Activated CD4-positive, alpha-beta memory T cell treated with anti-CD3 and anti-CD28 coated beads for 36 hours (primary cell): ENCODE measurements at regions not wholly inside any gene's neighbourhood (a gene's known extent, or its start where the extent isn't known, plus 50 kb on each side); places are given as distances from the start of the nearest gene placed in this dataset.

Experiments used
- CTCF ChIA-PET: fragments of 350-600 bp; sonication (Branson Sonifier 250); formaldehyde crosslinking; loops from one replicate; lab custom pipeline; 2021; ENCODE audit warnings: antibody characterized with exemption, inconsistent platforms; lab: Charles Lee
- POLR2A ChIA-PET: fragments of 350-600 bp; sonication (Branson Sonifier 250); formaldehyde crosslinking; loops from one replicate; lab custom pipeline; 2021; ENCODE audit warnings: antibody characterized with exemption; lab: Charles Lee
- DNase-seq: peaks from one replicate; pipeline ENCODE4 v3.0.0-alpha.2; 2020
- H3K27ac Mint-ChIP-seq: one replicate; pipeline ENCODE4 v1.8.0; 2021; ENCODE audit warnings: mixed read lengths
- H3K27me3 Mint-ChIP-seq: one replicate; pipeline ENCODE4 v1.8.0; 2021; ENCODE audit warnings: mixed read lengths
- H3K36me3 Mint-ChIP-seq: one replicate; pipeline ENCODE4 v1.8.0; 2021; ENCODE audit warnings: mixed read lengths
- H3K4me1 Mint-ChIP-seq: one replicate; pipeline ENCODE4 v1.8.0; 2021; ENCODE audit warnings: low read depth, mixed read lengths
- H3K4me3 Mint-ChIP-seq: one replicate; pipeline ENCODE4 v1.8.0; 2021; ENCODE audit warnings: mild to moderate bottlenecking, mixed read lengths
- H3K9me3 Mint-ChIP-seq: one replicate; pipeline ENCODE4 v1.8.0; 2021; ENCODE audit warnings: mixed read lengths
- intact Hi-C: fragments of 100-400 bp; cut with micrococcal nuclease; formaldehyde crosslinking; loops from one replicate; pipeline ENCODE4 v1.15.1; 2023

DNA sequence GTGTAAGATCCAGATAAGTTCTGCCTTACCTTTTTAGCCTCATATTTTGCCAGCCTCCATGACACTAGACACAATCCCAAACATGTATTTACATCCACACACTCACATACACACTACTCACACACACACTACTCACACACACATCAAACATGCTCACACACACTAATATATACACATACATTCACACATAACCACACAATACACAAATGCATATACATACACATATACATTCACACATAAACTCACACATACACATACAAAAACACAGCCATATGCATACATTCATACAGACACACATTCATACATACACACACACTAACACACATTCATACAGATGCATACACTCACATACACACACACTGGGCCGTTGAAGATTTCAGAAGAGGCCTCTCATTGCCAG lies 109.5 kb downstream of the MAIP1 start:
- Mint-ChIP-seq H3K4me3 (no peak overlapping the region), H3K27me3 (peaks cover 14% of the 10 kb centered on the region), H3K27ac (no peak overlapping the region), H3K4me1 (no peaks in the 10 kb centered on the region), H3K9me3 (no peaks in the 10 kb centered on the region), H3K36me3 (no peaks in the 10 kb centered on the region)
- DNase-seq: no peak
- intact Hi-C loops: no loop called here
- ChIA-PET CTCF (no interaction called here), POLR2A (no interaction called here)

DNA sequence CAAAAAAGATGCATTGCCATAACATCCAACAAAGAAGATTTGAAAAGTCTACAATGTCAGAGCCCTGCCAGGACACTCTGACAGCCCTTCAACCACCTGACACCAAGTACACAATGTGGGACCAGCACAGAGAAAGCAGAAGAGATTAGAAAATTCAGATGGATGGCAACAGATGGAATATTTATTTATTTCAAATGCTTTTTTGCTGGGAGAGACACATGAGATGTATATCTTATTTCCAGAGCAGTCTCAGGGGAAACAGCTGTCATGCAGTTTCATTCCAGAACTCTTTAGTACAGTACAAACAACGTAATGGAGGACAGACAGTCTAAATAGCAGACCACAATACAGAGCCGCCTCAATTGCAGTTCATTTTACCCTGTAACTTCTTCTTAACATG lies 110.1 kb downstream of the MAIP1 start:
- Mint-ChIP-seq H3K27me3 (peaks cover 14% of the 10 kb centered on the region), H3K4me1 (no peaks in the 10 kb centered on the region), H3K4me3 (no peak overlapping the region), H3K36me3 (no peaks in the 10 kb centered on the region), H3K9me3 (no peaks in the 10 kb centered on the region), H3K27ac (no peak overlapping the region)
- ChIA-PET POLR2A (no interaction called here), CTCF (no interaction called here)
- intact Hi-C loops: no loop called here
- DNase-seq: no peak

DNA sequence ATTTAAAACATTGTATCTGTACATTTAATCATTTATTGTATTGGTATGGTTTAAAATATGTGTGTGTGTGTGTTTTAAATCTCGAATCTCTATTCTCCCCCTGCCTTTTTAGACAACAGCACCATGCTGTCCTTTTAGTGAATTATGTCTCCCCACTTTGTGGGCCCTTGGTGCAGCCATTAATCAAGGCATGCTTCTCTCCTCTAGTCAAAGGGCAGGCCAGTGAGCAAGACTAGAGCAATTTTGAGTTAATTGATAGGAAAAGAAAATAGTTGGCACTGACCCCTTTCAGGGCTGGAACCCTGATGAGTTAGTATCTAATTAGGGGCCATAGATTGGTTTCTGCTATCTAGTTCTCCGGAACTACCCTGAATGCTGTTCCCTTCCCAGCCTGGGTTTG lies 111.0 kb downstream of the MAIP1 start:
- intact Hi-C loops: no loop called here
- ChIA-PET POLR2A (no interaction called here), CTCF (no interaction called here)
- Mint-ChIP-seq H3K27me3 (peaks cover 14% of the 10 kb centered on the region), H3K4me1 (no peaks in the 10 kb centered on the region), H3K9me3 (no peaks in the 10 kb centered on the region), H3K4me3 (no peak overlapping the region), H3K27ac (no peak overlapping the region), H3K36me3 (no peaks in the 10 kb centered on the region)
- no peak for DNase-seq

DNA sequence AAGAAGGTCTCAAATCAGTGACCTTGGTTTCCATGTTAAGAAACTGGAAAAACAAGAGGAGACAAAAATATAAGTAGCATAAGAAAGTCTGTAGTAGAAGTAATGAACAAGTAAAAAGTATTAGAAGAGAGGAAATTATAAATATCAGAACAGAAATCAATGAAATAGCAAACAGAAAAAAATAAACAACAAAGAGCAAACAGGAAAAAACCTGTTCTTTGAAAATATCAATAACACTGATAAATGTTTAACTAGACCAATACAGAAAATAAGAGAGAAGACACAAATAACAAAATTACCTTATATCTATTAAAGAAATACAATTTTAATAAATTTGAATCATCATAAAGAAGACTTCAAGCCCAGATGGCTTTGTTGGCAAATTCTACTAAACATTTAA lies 113.3 kb downstream of the MAIP1 start:
- Mint-ChIP-seq H3K9me3 (peaks cover 8% of the 10 kb centered on the region), H3K4me3 (no peak overlapping the region), H3K36me3 (no peaks in the 10 kb centered on the region), H3K27ac (no peak overlapping the region), H3K4me1 (no peaks in the 10 kb centered on the region), H3K27me3 (peaks cover 9% of the 10 kb centered on the region)
- POLR2A ChIA-PET: no interaction called here
- intact Hi-C loops: no loop called here
- CTCF ChIA-PET: no interaction called here
- DNase-seq: no peak

DNA sequence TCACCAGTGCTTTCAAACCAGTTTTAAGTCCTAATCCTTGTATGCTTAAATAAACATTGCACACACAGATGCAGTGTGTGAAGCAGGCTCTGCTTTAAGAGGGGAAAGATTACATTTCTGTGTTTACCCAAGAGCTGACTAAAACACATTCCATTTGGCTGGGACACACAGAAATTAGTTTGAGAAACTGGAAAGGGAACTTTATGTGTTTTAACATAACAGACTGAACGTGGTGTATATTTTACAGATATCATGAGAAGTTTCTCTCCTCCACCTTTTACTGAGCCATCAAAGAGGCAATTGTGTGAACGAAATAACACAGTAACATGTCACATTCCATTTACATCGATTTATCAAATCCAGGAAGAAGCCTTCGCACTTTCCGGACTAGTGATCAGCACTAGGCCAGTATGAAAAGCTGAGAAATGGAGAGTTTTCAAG lies 121.8 kb downstream of the MAIP1 start:
- POLR2A ChIA-PET: no interaction called here

DNA sequence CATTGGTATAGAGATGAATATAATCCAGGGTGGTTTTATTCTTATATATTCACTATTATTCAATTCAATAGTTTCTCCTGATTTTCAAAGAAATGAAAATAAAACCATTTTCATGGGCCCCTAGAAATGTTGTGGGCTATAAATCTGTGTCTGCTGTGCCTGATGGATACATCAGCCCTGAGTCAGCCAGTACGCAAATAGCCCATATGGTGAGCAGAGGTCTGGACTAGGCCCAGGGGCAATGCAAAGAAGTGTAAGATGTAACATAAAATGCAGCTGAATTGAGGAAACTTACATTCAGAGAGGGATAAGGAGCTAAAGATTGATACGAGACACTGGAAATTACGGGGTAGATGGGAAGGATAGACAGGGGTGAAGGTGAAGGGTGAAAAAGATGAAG lies 122.5 kb downstream of the MAIP1 start:
- Mint-ChIP-seq H3K27me3 (peaks cover 10% of the 10 kb centered on the region), H3K4me3 (no peak overlapping the region), H3K27ac (no peak overlapping the region), H3K36me3 (no peaks in the 10 kb centered on the region), H3K4me1 (no peaks in the 10 kb centered on the region), H3K9me3 (no peaks in the 10 kb centered on the region)
- POLR2A ChIA-PET: no interaction called here
- no peak for DNase-seq
- intact Hi-C loops: no loop called here
- CTCF ChIA-PET: no interaction called here

More for the DNA sequence above, 121.8 kb downstream of the MAIP1 start:
- H3K36me3 Mint-ChIP-seq: no peaks in the 10 kb centered on the region
- H3K27me3 Mint-ChIP-seq: peaks cover 10% of the 10 kb centered on the region
- H3K4me1 Mint-ChIP-seq: no peaks in the 10 kb centered on the region
- no peak for DNase-seq
- CTCF ChIA-PET: no interaction called here
- no peak overlapping the region for H3K4me3 Mint-ChIP-seq
- H3K27ac Mint-ChIP-seq: no peak overlapping the region
- intact Hi-C loops: no loop called here
- peaks cover 1% of the 10 kb centered on the region for H3K9me3 Mint-ChIP-seq

DNA sequence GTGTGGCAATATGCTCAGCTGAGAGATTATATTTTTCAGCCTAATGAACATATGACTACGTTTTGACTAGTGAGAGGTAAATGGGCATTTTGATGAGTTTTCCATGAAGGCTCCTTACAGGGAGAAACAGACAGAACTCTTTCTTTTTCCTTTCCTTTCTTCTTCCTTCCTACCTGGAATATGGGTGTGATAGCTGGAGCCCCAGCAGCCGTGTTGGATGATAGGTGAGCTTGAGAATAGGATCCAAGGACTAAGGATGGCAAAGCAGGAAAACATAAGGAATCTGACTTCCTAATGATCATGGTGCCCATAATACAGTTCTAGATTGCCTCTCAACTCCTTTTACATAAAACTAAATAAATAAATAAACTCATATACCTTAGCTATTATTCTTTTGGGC lies 124.0 kb downstream of the MAIP1 start:
- POLR2A ChIA-PET: no interaction called here
- Mint-ChIP-seq H3K36me3 (no peaks in the 10 kb centered on the region), H3K9me3 (no peaks in the 10 kb centered on the region), H3K4me1 (no peaks in the 10 kb centered on the region), H3K27me3 (peaks cover 10% of the 10 kb centered on the region), H3K4me3 (no peak overlapping the region), H3K27ac (no peak overlapping the region)
- DNase-seq: no peak
- CTCF ChIA-PET: interaction anchor here (0.6 to 0.9 kb wide), 2 partner anchors 94 to 394 kb away, joined by 4 to 5 read pairs; no protein-coding TSS in a partner anchor
- intact Hi-C loops: no loop called here

DNA sequence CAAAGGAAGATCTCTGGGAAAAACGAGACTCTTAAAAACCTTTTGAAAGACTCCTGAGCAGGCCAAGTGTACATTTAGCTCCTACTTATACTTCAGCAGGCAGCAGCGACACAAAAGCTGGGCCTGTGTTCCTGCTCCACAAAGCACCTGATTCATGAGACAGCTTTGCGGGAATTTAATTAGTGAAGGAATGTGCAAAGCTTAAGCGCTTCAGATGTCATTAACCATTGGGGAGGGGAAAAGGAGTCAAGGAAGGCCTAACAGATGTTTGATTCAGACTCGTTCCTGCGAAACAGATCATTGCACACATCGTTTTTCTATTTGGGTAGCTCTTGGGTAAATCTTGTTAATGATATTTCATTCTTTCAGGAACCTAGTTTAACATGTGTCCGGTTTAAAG lies 125.9 kb downstream of the MAIP1 start:
- H3K4me3 Mint-ChIP-seq: no peak overlapping the region
- no peaks in the 10 kb centered on the region for H3K4me1 Mint-ChIP-seq
- H3K36me3 Mint-ChIP-seq: no peaks in the 10 kb centered on the region
- POLR2A ChIA-PET: no interaction called here
- H3K27me3 Mint-ChIP-seq: peaks cover 10% of the 10 kb centered on the region
- CTCF ChIA-PET: no interaction called here
- H3K27ac Mint-ChIP-seq: no peak overlapping the region
- intact Hi-C loops: no loop called here
- DNase-seq: no peak
- no peaks in the 10 kb centered on the region for H3K9me3 Mint-ChIP-seq

DNA sequence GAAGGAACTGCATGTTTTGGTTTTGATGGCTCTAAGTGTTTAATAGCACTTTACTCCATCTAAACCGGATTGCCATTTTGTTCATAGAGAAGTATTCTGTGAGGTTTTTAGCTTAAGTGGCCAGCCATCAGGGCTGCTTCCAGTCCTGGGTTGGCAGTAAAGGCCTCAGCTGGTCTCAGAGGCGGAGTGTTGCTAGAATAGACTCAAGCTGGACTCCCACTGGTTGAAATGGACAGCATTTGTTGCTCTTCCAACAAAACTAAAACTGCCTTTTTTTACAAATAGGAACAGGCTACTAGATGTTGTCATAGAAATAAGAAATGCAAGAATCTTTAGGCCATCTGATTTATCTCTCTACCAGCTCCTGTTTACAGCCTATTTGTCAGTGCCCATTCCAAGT lies 126.4 kb downstream of the MAIP1 start:
- no peak overlapping the region for H3K4me3 Mint-ChIP-seq
- intact Hi-C loops: no loop called here
- POLR2A ChIA-PET: no interaction called here
- no peaks in the 10 kb centered on the region for H3K36me3 Mint-ChIP-seq
- CTCF ChIA-PET: no interaction called here
- DNase-seq: no peak
- H3K9me3 Mint-ChIP-seq: no peaks in the 10 kb centered on the region
- H3K27ac Mint-ChIP-seq: no peak overlapping the region
- no peaks in the 10 kb centered on the region for H3K4me1 Mint-ChIP-seq
- peaks cover 10% of the 10 kb centered on the region for H3K27me3 Mint-ChIP-seq

DNA sequence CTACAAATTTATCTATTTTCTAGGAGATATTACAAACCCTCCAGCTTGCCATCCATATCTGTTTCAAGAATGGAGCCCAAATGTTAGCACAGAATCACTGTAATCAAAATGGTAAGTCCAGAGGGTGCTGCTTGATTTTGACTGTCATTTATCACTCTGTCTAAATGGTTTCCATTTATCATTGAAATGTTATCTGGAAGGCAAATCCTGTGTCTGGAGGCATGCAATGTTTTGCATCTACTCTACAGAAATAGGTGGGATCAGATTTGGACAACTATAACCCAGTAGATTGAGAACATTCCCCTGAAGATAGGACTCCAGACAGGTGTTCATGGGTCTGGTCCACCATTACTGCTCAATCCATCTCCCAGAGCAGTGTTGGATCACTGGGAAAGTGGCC lies 128.7 kb downstream of the MAIP1 start:
- no peak for DNase-seq
- Mint-ChIP-seq H3K4me1 (no peaks in the 10 kb centered on the region), H3K36me3 (no peaks in the 10 kb centered on the region), H3K9me3 (no peaks in the 10 kb centered on the region), H3K4me3 (no peak overlapping the region), H3K27me3 (peaks cover 10% of the 10 kb centered on the region), H3K27ac (no peak overlapping the region)
- ChIA-PET CTCF (interaction anchor here (1.4 kb wide), 1 partner anchor 21 kb away, joined by 4 read pairs; no protein-coding TSS in a partner anchor), POLR2A (no interaction called here)
- intact Hi-C loops: no loop called here

DNA sequence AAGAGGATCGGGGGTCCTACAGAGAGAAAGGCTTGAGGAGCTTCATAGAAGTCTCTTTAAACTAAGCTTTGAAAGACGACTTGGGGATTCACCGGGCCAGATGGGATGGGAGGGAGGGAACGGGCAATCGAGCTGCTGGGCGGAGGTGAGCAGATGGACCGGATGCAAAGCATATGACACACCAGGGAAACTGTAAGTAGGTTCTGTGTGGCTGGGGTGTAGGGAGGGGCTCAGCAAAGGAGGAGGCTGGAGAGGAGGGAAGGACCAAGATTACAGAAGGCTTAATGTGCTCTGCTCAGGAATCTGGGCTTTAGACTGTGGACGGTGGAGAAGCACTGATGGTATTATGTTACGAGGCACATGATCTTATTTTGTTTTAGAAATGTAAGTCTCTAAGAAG lies 131.5 kb downstream of the MAIP1 start:
- no peak overlapping the region for H3K27ac Mint-ChIP-seq
- H3K36me3 Mint-ChIP-seq: no peaks in the 10 kb centered on the region
- H3K4me1 Mint-ChIP-seq: no peaks in the 10 kb centered on the region
- intact Hi-C loops: no loop called here
- H3K9me3 Mint-ChIP-seq: no peaks in the 10 kb centered on the region
- ChIA-PET POLR2A (no interaction called here), CTCF (no interaction called here)
- H3K27me3 Mint-ChIP-seq: peaks cover 2% of the 10 kb centered on the region
- H3K4me3 Mint-ChIP-seq: no peak overlapping the region
- DNase-seq: no peak

DNA sequence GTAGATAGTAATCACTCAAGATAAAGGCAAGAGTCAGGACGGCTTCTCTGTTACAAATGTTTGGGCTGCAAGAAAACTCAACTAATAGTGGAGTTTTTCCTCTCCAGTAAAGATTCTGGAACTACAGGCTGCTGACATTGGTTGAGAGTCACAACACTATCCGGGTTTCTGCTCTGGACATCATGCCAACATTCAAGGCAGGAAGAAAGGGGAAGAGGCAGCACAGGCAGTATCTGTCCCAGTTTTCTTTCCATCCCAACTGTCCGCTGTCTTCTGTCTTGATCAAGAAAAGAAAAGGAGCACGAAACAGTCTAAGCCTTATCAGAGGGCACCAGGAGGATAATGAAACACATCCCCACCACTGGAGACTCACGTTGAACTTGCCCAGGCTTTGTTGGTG lies 132.1 kb downstream of the MAIP1 start:
- H3K27me3 Mint-ChIP-seq: no peaks in the 10 kb centered on the region
- ChIA-PET POLR2A (no interaction called here), CTCF (no interaction called here)
- H3K27ac Mint-ChIP-seq: no peak overlapping the region
- intact Hi-C loops: no loop called here
- no peak overlapping the region for H3K4me3 Mint-ChIP-seq
- no peaks in the 10 kb centered on the region for H3K36me3 Mint-ChIP-seq
- no peaks in the 10 kb centered on the region for H3K9me3 Mint-ChIP-seq
- H3K4me1 Mint-ChIP-seq: no peaks in the 10 kb centered on the region
- DNase-seq: no peak

DNA sequence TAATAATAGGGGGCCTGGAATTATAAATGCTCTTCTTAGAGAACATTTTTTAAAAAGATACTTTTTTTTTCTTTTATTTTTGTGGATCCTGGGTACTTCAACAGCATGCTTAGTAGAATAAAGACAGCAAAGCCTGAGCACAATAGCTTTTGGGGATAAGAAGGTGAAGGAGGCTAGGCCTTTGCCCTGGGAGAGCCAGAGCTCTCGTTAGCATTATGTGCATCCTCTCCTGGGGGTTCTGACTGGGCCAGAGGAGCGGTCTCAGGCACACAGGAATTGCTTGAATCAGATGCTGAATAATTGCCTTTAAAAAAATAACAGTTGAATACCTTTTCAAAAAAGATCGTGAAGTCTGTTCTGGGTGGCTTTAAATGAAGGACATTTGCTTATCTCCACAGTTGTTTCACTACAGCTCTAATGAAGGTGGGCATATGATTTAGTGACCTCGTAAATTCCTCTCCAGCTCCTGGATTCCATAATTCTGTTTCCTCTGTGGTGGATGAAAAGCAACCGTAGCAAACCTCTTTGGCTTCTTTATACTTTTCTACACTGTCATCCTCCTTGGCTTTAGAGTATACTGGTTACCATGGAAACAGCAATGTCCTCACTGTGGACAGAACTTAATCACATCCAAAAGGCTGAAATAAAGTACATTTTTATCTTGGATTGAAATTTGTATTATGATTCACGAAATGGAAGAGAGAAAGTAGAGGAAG lies 133.8 kb downstream of the MAIP1 start:
- Mint-ChIP-seq H3K27ac (no peak overlapping the region), H3K4me3 (no peak overlapping the region), H3K4me1 (no peaks in the 10 kb centered on the region), H3K27me3 (no peaks in the 10 kb centered on the region), H3K36me3 (no peaks in the 10 kb centered on the region), H3K9me3 (no peaks in the 10 kb centered on the region)
- DNase-seq: no peak
- intact Hi-C loops: no loop called here
- ChIA-PET CTCF (no interaction called here), POLR2A (no interaction called here)
